C4-2B (cell line): ENCODE measurements at regions not wholly inside any gene's neighbourhood (a gene's known extent, or its start where the extent isn't known, plus 50 kb on each side); places are given as distances from the start of the nearest gene placed in this dataset.
"Not testable (repeated sequence)": the region's sequence is repeated elsewhere in the genome, so short reads cannot be mapped to it uniquely, and the experiment has no call there.

Experiments used
- ZFX ChIP-seq: fragments of 450-650 bp; IDR thresholded peaks from 2 replicates; pipeline ENCODE4 v1.6.1; 2017
- TF ChIP-seq, protein P1 (sequence below): fragments of 450-650 bp; conservative IDR thresholded peaks from 2 replicates; pipeline ENCODE4 v1.5.1; 2017; ENCODE audit warnings: mild to moderate bottlenecking

DNA sequence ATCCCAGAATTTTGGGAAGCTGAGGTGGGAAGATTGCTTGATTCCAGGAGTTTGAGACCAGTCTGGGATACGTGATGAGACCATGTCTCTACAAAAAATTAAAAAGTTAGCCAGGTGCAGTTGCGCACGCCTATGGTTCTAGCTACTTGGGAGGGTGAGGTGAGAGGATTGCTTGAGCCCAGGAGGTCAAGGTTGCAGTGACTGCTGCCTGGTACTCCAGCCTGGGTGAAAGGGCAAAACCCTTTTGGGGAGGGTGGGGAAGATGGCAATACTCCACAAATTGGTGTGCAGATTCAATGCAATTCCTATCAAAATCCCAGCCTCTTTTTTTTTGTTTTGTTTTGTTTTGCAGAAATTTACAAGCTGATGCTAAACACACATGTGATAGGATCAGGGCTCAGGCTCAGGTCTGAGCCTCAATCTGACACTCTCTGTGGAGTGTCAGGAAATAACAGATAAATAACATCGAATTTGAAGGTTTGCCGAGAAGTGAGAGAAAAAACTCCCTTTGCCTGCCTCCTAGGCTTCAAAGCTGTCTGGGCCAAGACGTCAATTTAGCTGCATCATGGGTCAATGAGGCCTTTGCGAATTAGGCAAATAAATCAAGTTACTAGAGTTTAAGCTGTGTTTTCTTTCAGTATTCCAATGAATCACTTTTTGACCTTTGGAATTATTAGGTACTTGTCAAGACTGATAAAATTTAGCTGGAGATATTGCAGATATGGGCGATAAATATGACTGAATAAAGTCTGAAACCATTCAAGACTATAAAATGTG is 142.5 kb upstream of the PTPN20 start:
- TF ChIP-seq, protein P1, sequence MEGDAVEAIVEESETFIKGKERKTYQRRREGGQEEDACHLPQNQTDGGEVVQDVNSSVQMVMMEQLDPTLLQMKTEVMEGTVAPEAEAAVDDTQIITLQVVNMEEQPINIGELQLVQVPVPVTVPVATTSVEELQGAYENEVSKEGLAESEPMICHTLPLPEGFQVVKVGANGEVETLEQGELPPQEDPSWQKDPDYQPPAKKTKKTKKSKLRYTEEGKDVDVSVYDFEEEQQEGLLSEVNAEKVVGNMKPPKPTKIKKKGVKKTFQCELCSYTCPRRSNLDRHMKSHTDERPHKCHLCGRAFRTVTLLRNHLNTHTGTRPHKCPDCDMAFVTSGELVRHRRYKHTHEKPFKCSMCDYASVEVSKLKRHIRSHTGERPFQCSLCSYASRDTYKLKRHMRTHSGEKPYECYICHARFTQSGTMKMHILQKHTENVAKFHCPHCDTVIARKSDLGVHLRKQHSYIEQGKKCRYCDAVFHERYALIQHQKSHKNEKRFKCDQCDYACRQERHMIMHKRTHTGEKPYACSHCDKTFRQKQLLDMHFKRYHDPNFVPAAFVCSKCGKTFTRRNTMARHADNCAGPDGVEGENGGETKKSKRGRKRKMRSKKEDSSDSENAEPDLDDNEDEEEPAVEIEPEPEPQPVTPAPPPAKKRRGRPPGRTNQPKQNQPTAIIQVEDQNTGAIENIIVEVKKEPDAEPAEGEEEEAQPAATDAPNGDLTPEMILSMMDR = not testable (repeated sequence)
- TF ChIP-seq ZFX = not testable (repeated sequence)
